ENCODE measurements at regions not wholly inside any gene's neighbourhood (a gene's known extent, or its start where the extent isn't known, plus 50 kb on each side); places are given as distances from the start of the nearest gene placed in this dataset.
"Not testable (repeated sequence)": the region's sequence is repeated elsewhere in the genome, so short reads cannot be mapped to it uniquely, and the experiment has no call there.

DNA sequence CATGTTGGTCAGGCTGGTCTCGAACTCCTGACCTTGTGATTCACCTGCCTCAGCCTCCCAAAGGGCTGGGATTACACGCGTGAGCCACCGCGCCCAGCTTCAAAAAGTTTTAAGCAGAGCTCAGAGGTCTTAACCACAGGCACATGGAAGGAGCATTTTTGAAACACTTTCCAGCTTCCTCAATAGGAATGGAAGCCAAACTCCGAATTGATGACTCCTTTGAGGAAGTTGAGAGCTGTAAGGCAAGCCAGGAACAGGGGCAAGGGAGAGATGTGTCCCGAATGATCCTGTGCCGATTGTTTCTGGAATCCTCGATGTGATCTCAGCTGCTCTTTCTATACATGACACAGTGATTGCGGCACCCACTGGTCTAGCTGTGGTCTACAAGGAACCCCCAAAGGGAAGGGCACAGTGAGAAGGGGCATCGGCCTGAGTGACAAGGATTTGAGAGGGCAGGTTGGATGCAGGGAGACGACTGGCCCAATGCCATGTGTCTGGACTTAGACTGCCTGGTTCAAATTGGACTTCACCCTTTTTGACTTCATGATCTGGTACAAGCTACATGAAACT lies 116.2 kb downstream of the ADRA2C start:
- not testable (repeated sequence) for H3K9ac ChIP-seq (ENCODE audit: low read depth, low read length); H3K4me1 ChIP-seq (ENCODE audit: insufficient read depth, low read length); H3K36me3 ChIP-seq (ENCODE audit: insufficient read depth, low read length); H3K9me3 ChIP-seq (ENCODE audit: control insufficient read depth, insufficient read depth, low read length)

DNA sequence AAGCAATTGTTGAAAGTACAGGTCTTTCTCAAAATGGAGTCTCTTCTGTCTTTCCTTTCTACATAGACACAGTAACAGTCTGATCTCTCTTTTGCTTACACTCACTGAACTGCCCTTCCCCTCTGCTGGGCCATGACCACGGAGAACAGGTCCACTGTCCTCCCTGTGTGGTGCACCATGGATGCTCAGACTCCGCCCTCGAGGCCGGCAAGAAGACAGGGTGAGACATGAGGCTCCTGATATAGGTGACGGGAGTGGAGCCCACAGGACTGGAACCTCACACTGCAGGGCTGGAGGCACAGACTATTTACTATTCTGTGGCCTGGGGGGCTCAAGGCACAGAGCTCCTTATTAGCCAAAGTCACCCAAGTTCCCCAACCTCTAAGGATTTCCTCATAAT lies 118.1 kb downstream of the ADRA2C start:
- H3K9ac ChIP-seq (ENCODE audit: low read depth, low read length); H3K36me3 ChIP-seq (ENCODE audit: insufficient read depth, low read length); H3K4me1 ChIP-seq (ENCODE audit: insufficient read depth, low read length); H3K9me3 ChIP-seq (ENCODE audit: control insufficient read depth, insufficient read depth, low read length): not testable (repeated sequence)

GRCh38 chr4:3893590-3893989 lies 127.4 kb downstream of the ADRA2C start:
- H3K36me3 ChIP-seq (ENCODE audit: insufficient read depth, low read length); H3K9me3 ChIP-seq (ENCODE audit: control insufficient read depth, insufficient read depth, low read length); H3K9ac ChIP-seq (ENCODE audit: low read depth, low read length); H3K4me1 ChIP-seq (ENCODE audit: insufficient read depth, low read length): not testable (repeated sequence)

DNA sequence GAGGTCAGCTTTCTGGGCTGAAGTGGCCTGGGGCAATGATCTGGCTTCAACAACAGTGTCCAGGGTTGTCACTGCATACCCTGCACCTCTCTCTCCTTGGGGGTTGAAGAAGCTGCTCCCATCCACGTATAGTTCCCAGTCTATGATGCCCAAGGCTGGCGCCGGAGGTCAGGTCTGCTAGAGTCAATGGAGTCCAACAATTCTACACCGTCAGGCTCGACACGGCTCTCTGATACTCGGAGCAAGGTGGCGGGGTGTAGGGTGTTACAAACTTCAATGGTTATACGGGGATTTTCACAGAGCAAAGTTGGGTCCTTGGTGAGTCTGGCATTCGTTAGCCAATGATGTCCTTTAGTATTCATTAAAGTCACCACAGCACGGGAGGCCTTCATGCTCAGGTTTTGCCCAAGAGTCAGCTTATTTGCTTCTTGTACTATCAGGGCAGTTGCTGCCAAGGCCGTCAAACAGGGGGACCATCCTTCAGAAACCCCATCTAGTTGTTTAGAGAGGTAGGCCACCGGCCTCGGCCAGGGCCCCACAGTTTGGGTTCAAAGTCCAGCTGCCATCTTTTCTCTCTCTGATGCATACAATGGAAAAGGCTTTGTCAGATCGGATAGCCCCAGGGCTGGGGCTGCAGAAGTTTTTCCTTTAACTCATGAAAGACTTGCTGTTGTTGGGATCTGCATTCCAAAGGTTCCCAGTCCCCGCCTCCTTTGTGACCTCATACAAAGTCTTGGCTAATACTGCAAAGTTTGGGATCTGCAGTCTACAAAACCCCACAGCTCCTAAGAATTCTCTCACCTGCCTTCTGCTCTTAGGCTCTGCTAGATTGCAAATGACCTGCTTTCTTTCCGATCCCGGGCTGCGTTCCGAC lies 128.1 kb downstream of the ADRA2C start:
- not testable (repeated sequence) for H3K9ac ChIP-seq (ENCODE audit: low read depth, low read length)

GRCh38 chr4:3896441-3896840 lies 130.3 kb downstream of the ADRA2C start:
- H3K36me3 ChIP-seq (ENCODE audit: insufficient read depth, low read length): no peaks in the 10 kb centered on the region

More for the DNA sequence above, 128.1 kb downstream of the ADRA2C start:
- not testable (repeated sequence) for H3K36me3 ChIP-seq (ENCODE audit: insufficient read depth, low read length); H3K9me3 ChIP-seq (ENCODE audit: control insufficient read depth, insufficient read depth, low read length); H3K4me1 ChIP-seq (ENCODE audit: insufficient read depth, low read length)

GRCh38 chr4:3896871-3897578 lies 130.8 kb downstream of the ADRA2C start:
- H3K9me3 ChIP-seq (ENCODE audit: control insufficient read depth, insufficient read depth, low read length); H3K4me1 ChIP-seq (ENCODE audit: insufficient read depth, low read length); H3K9ac ChIP-seq (ENCODE audit: low read depth, low read length); H3K36me3 ChIP-seq (ENCODE audit: insufficient read depth, low read length): not testable (repeated sequence)

More at GRCh38 chr4:3896441-3896840, 130.3 kb downstream of the ADRA2C start:
- Histone ChIP-seq H3K4me1 (ENCODE audit: insufficient read depth, low read length) (peaks cover 4% of the 10 kb centered on the region; the same call in 1 of the 2 replicates), H3K9ac (ENCODE audit: low read depth, low read length) (no peak overlapping the region), H3K9me3 (ENCODE audit: control insufficient read depth, insufficient read depth, low read length) (no peaks in the 10 kb centered on the region)

GRCh38 chr4:3898098-3898497 lies 131.9 kb downstream of the ADRA2C start:
- Histone ChIP-seq H3K9me3 (ENCODE audit: control insufficient read depth, insufficient read depth, low read length) (no peaks in the 10 kb centered on the region), H3K9ac (ENCODE audit: low read depth, low read length) (no peak overlapping the region), H3K36me3 (ENCODE audit: insufficient read depth, low read length) (no peaks in the 10 kb centered on the region), H3K4me1 (ENCODE audit: insufficient read depth, low read length) (peaks cover 4% of the 10 kb centered on the region; the same call in 1 of the 2 replicates)

DNA sequence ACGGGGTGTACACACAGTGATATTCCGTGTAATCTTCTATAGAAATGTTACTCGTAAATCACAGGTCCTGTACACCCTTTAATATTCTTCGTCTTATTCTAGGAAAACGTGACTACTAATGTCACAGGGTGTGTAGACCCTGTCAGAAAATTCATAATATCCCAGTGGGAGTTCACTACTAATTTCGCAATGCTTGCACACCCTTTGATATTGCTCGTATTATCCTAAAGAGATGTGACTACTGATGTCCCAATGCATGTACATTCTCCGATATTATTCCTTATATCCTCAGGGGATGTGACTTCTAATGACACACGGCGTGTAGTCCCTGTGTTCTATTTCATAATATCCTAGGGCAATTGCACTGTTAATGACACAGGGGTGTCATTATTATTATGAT lies 132.7 kb downstream of the ADRA2C start:
- not testable (repeated sequence) for H3K36me3 ChIP-seq (ENCODE audit: insufficient read depth, low read length); H3K4me1 ChIP-seq (ENCODE audit: insufficient read depth, low read length); H3K9ac ChIP-seq (ENCODE audit: low read depth, low read length); H3K9me3 ChIP-seq (ENCODE audit: control insufficient read depth, insufficient read depth, low read length)

DNA sequence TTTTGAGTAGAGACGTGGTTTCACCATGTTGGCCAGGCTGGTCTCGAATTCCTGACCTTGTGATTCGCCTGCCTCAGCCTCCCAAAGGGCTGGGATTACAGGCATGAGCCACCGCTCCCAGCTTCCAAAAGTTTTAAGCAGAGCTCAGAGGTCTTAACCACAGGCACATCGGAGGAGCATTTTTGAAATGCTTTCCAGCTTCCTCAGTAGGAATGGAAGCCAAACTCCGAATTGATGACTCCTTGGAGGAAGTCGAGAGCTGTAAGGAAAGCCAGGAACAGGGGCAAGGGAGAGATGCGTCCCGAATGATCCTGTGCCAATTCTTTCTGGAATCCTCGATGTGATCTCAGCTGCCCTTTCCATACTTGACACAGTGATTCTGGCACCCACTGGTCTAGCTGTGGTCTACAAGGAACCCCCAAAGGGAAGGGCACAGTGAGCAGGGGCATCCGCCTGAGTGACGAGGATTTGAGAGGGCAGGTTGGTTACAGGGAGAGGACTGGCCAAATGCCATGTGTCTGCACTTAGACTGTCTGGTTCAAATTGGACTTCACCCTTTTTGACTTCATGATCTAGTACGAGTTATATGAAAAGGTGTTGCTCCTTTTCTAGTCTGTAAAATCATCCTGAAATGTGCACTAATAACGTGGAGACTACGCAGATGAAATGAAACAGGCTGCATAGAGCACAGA lies 138.2 kb downstream of the ADRA2C start:
- H3K36me3 ChIP-seq (ENCODE audit: insufficient read depth, low read length); H3K9ac ChIP-seq (ENCODE audit: low read depth, low read length); H3K9me3 ChIP-seq (ENCODE audit: control insufficient read depth, insufficient read depth, low read length); H3K4me1 ChIP-seq (ENCODE audit: insufficient read depth, low read length): not testable (repeated sequence)

- H3K4me1 ChIP-seq (ENCODE audit: insufficient read depth, low read length); H3K36me3 ChIP-seq (ENCODE audit: insufficient read depth, low read length); H3K9ac ChIP-seq (ENCODE audit: low read depth, low read length); H3K9me3 ChIP-seq (ENCODE audit: control insufficient read depth, insufficient read depth, low read length): not testable (repeated sequence)
Observed at GRCh38 chr4:3909616-3910015, 143.4 kb downstream of the ADRA2C start.

GRCh38 chr4:3910161-3910950 lies 144.2 kb downstream of the ADRA2C start:
- not testable (repeated sequence) for H3K36me3 ChIP-seq (ENCODE audit: insufficient read depth, low read length)

DNA sequence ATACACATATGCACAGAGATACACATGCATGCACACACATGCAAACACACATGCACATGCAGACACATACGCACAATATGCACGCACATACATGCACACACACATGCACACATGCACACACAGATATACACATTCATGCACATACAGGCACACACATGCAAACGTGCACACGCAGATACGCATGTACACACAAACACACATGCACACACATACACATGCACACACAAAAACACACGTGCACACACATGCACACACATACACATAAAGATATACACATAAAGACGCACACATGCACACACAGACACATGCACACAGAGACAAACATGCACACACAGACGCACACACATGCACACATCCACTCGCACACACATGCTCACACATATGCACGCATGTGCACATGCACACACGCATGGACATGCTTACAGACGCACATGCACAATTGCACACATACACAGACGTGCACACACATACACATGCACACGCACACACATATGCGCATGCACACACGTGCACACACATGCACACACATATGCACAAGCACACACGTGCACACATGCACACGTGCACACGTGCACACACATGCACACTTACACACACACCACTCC lies 145.2 kb downstream of the ADRA2C start:
- Histone ChIP-seq H3K9me3 (ENCODE audit: control insufficient read depth, insufficient read depth, low read length) (no peaks in the 10 kb centered on the region), H3K4me1 (ENCODE audit: insufficient read depth, low read length) (no peaks in the 10 kb centered on the region), H3K36me3 (ENCODE audit: insufficient read depth, low read length) (no peaks in the 10 kb centered on the region), H3K9ac (ENCODE audit: low read depth, low read length) (no peak overlapping the region)

More at GRCh38 chr4:3910161-3910950, 144.2 kb downstream of the ADRA2C start:
- H3K9ac ChIP-seq (ENCODE audit: low read depth, low read length); H3K9me3 ChIP-seq (ENCODE audit: control insufficient read depth, insufficient read depth, low read length); H3K4me1 ChIP-seq (ENCODE audit: insufficient read depth, low read length): not testable (repeated sequence)

DNA sequence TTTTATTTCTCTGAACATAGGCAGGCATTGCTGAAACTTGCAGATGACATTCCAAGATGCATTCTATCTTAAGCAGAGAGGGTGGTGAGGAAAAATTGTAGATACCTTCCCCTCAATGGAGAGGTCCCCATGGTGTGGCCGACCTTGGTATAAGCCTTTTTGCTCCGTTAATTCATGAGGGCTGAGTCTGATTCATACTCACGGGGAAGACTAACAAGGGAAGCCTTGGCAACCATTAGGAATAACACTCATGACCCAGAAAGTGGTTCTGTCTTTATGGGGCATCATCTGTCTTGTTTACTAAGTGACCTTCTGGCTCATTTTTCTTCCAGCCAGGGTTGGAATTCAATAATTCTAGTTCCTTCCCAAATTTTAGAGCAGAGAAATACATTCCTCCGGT lies 148.3 kb downstream of the ADRA2C start:
- H3K36me3 ChIP-seq (ENCODE audit: insufficient read depth, low read length); H3K9ac ChIP-seq (ENCODE audit: low read depth, low read length); H3K4me1 ChIP-seq (ENCODE audit: insufficient read depth, low read length); H3K9me3 ChIP-seq (ENCODE audit: control insufficient read depth, insufficient read depth, low read length): not testable (repeated sequence)

- H3K9me3 ChIP-seq (ENCODE audit: control insufficient read depth, insufficient read depth, low read length); H3K36me3 ChIP-seq (ENCODE audit: insufficient read depth, low read length); H3K9ac ChIP-seq (ENCODE audit: low read depth, low read length); H3K4me1 ChIP-seq (ENCODE audit: insufficient read depth, low read length): not testable (repeated sequence)
Observed at GRCh38 chr4:3919509-3919908, 153.3 kb downstream of the ADRA2C start.

All from ES-I3 (cell line).